ENCODE measurements at regions not wholly inside any gene's neighbourhood (a gene's known extent, or its start where the extent isn't known, plus 50 kb on each side); places are given as distances from the start of the nearest gene placed in this dataset.

DNA sequence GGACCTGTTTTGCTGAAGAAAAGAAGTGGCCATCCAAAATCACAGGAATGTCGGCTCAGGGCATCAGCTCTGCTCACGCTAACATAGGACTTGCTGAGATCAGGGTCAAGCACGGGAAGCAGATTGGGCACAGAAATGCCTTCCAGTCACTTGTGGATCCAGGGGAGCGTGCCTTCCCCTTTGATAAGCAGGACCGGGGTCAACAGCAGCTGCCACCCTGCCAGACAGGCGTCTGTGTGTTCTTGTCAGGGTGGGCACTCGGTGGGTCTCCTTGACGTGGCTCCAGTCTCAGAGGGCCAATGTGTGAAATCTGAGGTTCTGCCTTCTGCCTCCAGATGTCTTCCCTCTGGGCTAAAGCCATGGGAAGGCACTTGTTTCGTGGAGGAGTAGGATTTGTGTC, 313.7 kb upstream of the IRX4 start (continued):
- TF ChIP-seq, protein P1, sequence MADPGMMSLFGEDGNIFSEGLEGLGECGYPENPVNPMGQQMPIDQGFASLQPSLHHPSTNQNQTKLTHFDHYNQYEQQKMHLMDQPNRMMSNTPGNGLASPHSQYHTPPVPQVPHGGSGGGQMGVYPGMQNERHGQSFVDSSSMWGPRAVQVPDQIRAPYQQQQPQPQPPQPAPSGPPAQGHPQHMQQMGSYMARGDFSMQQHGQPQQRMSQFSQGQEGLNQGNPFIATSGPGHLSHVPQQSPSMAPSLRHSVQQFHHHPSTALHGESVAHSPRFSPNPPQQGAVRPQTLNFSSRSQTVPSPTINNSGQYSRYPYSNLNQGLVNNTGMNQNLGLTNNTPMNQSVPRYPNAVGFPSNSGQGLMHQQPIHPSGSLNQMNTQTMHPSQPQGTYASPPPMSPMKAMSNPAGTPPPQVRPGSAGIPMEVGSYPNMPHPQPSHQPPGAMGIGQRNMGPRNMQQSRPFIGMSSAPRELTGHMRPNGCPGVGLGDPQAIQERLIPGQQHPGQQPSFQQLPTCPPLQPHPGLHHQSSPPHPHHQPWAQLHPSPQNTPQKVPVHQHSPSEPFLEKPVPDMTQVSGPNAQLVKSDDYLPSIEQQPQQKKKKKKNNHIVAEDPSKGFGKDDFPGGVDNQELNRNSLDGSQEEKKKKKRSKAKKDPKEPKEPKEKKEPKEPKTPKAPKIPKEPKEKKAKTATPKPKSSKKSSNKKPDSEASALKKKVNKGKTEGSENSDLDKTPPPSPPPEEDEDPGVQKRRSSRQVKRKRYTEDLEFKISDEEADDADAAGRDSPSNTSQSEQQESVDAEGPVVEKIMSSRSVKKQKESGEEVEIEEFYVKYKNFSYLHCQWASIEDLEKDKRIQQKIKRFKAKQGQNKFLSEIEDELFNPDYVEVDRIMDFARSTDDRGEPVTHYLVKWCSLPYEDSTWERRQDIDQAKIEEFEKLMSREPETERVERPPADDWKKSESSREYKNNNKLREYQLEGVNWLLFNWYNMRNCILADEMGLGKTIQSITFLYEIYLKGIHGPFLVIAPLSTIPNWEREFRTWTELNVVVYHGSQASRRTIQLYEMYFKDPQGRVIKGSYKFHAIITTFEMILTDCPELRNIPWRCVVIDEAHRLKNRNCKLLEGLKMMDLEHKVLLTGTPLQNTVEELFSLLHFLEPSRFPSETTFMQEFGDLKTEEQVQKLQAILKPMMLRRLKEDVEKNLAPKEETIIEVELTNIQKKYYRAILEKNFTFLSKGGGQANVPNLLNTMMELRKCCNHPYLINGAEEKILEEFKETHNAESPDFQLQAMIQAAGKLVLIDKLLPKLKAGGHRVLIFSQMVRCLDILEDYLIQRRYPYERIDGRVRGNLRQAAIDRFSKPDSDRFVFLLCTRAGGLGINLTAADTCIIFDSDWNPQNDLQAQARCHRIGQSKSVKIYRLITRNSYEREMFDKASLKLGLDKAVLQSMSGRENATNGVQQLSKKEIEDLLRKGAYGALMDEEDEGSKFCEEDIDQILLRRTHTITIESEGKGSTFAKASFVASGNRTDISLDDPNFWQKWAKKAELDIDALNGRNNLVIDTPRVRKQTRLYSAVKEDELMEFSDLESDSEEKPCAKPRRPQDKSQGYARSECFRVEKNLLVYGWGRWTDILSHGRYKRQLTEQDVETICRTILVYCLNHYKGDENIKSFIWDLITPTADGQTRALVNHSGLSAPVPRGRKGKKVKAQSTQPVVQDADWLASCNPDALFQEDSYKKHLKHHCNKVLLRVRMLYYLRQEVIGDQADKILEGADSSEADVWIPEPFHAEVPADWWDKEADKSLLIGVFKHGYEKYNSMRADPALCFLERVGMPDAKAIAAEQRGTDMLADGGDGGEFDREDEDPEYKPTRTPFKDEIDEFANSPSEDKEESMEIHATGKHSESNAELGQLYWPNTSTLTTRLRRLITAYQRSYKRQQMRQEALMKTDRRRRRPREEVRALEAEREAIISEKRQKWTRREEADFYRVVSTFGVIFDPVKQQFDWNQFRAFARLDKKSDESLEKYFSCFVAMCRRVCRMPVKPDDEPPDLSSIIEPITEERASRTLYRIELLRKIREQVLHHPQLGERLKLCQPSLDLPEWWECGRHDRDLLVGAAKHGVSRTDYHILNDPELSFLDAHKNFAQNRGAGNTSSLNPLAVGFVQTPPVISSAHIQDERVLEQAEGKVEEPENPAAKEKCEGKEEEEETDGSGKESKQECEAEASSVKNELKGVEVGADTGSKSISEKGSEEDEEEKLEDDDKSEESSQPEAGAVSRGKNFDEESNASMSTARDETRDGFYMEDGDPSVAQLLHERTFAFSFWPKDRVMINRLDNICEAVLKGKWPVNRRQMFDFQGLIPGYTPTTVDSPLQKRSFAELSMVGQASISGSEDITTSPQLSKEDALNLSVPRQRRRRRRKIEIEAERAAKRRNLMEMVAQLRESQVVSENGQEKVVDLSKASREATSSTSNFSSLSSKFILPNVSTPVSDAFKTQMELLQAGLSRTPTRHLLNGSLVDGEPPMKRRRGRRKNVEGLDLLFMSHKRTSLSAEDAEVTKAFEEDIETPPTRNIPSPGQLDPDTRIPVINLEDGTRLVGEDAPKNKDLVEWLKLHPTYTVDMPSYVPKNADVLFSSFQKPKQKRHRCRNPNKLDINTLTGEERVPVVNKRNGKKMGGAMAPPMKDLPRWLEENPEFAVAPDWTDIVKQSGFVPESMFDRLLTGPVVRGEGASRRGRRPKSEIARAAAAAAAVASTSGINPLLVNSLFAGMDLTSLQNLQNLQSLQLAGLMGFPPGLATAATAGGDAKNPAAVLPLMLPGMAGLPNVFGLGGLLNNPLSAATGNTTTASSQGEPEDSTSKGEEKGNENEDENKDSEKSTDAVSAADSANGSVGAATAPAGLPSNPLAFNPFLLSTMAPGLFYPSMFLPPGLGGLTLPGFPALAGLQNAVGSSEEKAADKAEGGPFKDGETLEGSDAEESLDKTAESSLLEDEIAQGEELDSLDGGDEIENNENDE (IDR thresholded peaks at IDR 0.05; ENCODE audit: insufficient replicate concordance, low read length) = no peak
- TF ChIP-seq TAF7 (optimal IDR thresholded peaks at IDR 0.05; ENCODE audit: borderline replicate concordance, low read depth, low read length) = no peak
- TF ChIP-seq, protein P2, sequence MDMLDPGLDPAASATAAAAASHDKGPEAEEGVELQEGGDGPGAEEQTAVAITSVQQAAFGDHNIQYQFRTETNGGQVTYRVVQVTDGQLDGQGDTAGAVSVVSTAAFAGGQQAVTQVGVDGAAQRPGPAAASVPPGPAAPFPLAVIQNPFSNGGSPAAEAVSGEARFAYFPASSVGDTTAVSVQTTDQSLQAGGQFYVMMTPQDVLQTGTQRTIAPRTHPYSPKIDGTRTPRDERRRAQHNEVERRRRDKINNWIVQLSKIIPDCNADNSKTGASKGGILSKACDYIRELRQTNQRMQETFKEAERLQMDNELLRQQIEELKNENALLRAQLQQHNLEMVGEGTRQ (IDR thresholded peaks at IDR 0.05; ENCODE audit: low read length) = no peak
- no peak for TF ChIP-seq SIX5 (IDR thresholded peaks at IDR 0.05; ENCODE audit: low read depth, low read length)
- TF ChIP-seq ATF3 (IDR thresholded peaks at IDR 0.05; ENCODE audit: insufficient read depth, low read depth, low read length) = no peak
- no peak for TF ChIP-seq SRF (IDR thresholded peaks at IDR 0.05; ENCODE audit: low read depth, low read length)
- TF ChIP-seq SP2 (IDR thresholded peaks at IDR 0.05; ENCODE audit: low read length) = no peak
- no peak for TF ChIP-seq GABPA (IDR thresholded peaks at IDR 0.05; ENCODE audit: borderline replicate concordance, insufficient read depth, low read length)
- TF ChIP-seq RBBP5 (IDR thresholded peaks at IDR 0.05; ENCODE audit: borderline replicate concordance, low read depth, low read length) = no peak
- TF ChIP-seq ZNF274 (IDR thresholded peaks at IDR 0.05; ENCODE audit: borderline replicate concordance, extremely low read depth, low read length) = no peak
- TF ChIP-seq CHD1 (IDR thresholded peaks at IDR 0.05; ENCODE audit: low read depth, low read length) = no peak

Data from H1 (cell line).